GM23338 (cell line): ENCODE measurements at regions not wholly inside any gene's neighbourhood (a gene's known extent, or its start where the extent isn't known, plus 50 kb on each side); places are given as distances from the start of the nearest gene placed in this dataset.

Source experiments
- ATAC-seq: fragments of 200-7000 bp; cut with Tn5 transposase; 3 replicates; pipeline ENCODE4 v1.9.1; 2020
- DNase-seq: peaks from one replicate; pipeline ENCODE4 v3.0.0-alpha.2; 2015; ENCODE audit warnings: low spot score
- H2AFZ ChIP-seq: fragments of 200-600 bp; sonication (generic); 2 replicates; pipeline ENCODE4 v1.8.0; 2016; ENCODE audit warnings: antibody characterized with exemption, mild to moderate bottlenecking, moderate library complexity
- H3F3A ChIP-seq: fragments of 200-600 bp; sonication (generic); replicated peaks from 2 replicates; pipeline ENCODE4 v1.8.0; 2017; ENCODE audit warnings: antibody characterized with exemption, mixed run types, low read depth
- H3K27ac ChIP-seq: fragments of 200-600 bp; sonication (generic); 2 replicates; pipeline ENCODE4 v1.6.1; 2016; ENCODE audit warnings: low read depth
- H3K27me3 ChIP-seq: fragments of 200-600 bp; sonication (generic); 2 replicates; pipeline ENCODE4 v1.8.0; 2016; ENCODE audit warnings: mild to moderate bottlenecking, mixed run types, moderate library complexity; ENCODE audit not compliant: insufficient read depth
- H3K36me3 ChIP-seq: fragments of 200-600 bp; sonication (generic); 2 replicates; pipeline ENCODE4 v1.8.0; 2016; ENCODE audit warnings: mild to moderate bottlenecking; ENCODE audit not compliant: insufficient read depth
- H3K4me1 ChIP-seq: fragments of 200-600 bp; sonication (generic); 2 replicates; pipeline ENCODE4 v1.8.0; 2016; ENCODE audit warnings: mild to moderate bottlenecking, moderate library complexity; ENCODE audit not compliant: insufficient read depth
- H3K4me2 ChIP-seq: fragments of 200-600 bp; sonication (generic); 2 replicates; pipeline ENCODE4 v1.7.1; 2017; ENCODE audit warnings: mixed run types
- H3K4me3 ChIP-seq: fragments of 200-600 bp; sonication (generic); 2 replicates; pipeline ENCODE4 v1.6.1; 2016; ENCODE audit warnings: mixed run types
- H3K79me2 ChIP-seq: fragments of 200-600 bp; sonication (generic); replicated peaks from 2 replicates; pipeline ENCODE4 v1.8.0; 2017; ENCODE audit warnings: mild to moderate bottlenecking; ENCODE audit not compliant: insufficient read depth
- H3K9me2 ChIP-seq: fragments of 200-600 bp; sonication (generic); 2 replicates; pipeline ENCODE4 v1.8.0; 2017; ENCODE audit not compliant: insufficient read depth
- H4K20me1 ChIP-seq: fragments of 200-600 bp; sonication (generic); replicated peaks from 2 replicates; pipeline ENCODE4 v1.8.0; 2017; ENCODE audit warnings: mild to moderate bottlenecking; ENCODE audit not compliant: insufficient read depth
- H3K27ac Mint-ChIP-seq: 2 replicates; pipeline ENCODE4 v1.8.0; 2020; ENCODE audit warnings: inconsistent platforms, mild to moderate bottlenecking, moderate library complexity, mixed read lengths
- H3K27me3 Mint-ChIP-seq: 3 replicates; pipeline ENCODE4 v1.8.0; 2022; ENCODE audit warnings: low read depth, mild to moderate bottlenecking, moderate library complexity, mixed read lengths, inconsistent platforms; ENCODE audit not compliant: insufficient read depth, poor library complexity
- H3K36me3 Mint-ChIP-seq: 3 replicates; pipeline ENCODE4 v1.8.0; 2021; ENCODE audit warnings: low read depth, mild to moderate bottlenecking, inconsistent platforms, moderate library complexity, mixed read lengths
- H3K4me1 Mint-ChIP-seq: 3 replicates; pipeline ENCODE4 v1.8.0; 2020; ENCODE audit warnings: mild to moderate bottlenecking, inconsistent platforms, mixed read lengths
- H3K4me3 Mint-ChIP-seq: 3 replicates; pipeline ENCODE4 v1.8.0; 2021; ENCODE audit warnings: moderate library complexity, mild to moderate bottlenecking, inconsistent platforms, mixed read lengths
- H3K9me3 Mint-ChIP-seq: 3 replicates; pipeline ENCODE4 v1.8.0; 2020; ENCODE audit warnings: moderate library complexity, mild to moderate bottlenecking, inconsistent platforms, mixed read lengths
- CREB1 ChIP-seq: fragments of 250-450 bp; sonication (Bioruptor Pico); IDR thresholded peaks from 2 replicates; pipeline ENCODE4 v1.5.0; 2020; ENCODE audit warnings: low read depth, mild to moderate bottlenecking, moderate library complexity
- CTCF ChIP-seq, 2 experiments: fragments of 200-600 bp in 1 of 2; sonication (generic) in 1 of 2; conservative IDR thresholded peaks; 2 replicates each; pipeline versions ENCODE4 v1.5.1 to v1.6.1; 2016 to 2017; ENCODE audit warnings: antibody characterized with exemption in 2 of 2, low read depth in 2 of 2, mild to moderate bottlenecking in 2 of 2, moderate library complexity in 1 of 2
- ETS1 ChIP-seq: IDR thresholded peaks from 2 replicates; pipeline ENCODE4 v1.6.1; 2016; ENCODE audit warnings: antibody characterized with exemption
- NANOG ChIP-seq: IDR thresholded peaks from 2 replicates; pipeline ENCODE4 v1.6.1; 2016; ENCODE audit warnings: antibody characterized with exemption, borderline replicate concordance
- POLR2AphosphoS5 ChIP-seq: IDR thresholded peaks from 2 replicates; pipeline ENCODE4 v1.6.1; 2016; ENCODE audit warnings: antibody characterized with exemption, low read depth
- REST ChIP-seq: IDR thresholded peaks from one replicate; pipeline ENCODE4 v1.6.1; 2018; ENCODE audit warnings: antibody characterized with exemption; ENCODE audit not compliant: unreplicated experiment
- STAT1 ChIP-seq: IDR thresholded peaks from one replicate; pipeline ENCODE4 v1.6.1; 2016; ENCODE audit warnings: antibody characterized with exemption; ENCODE audit not compliant: unreplicated experiment
- ZNF114 ChIP-seq: fragments of 250-450 bp; sonication (Bioruptor Pico); IDR thresholded peaks from 2 replicates; pipeline ENCODE4 v1.5.0; 2020; ENCODE audit warnings: mild to moderate bottlenecking, moderate library complexity
- ZNF331 ChIP-seq: fragments of 250-450 bp; sonication (Bioruptor Pico); IDR thresholded peaks from 2 replicates; pipeline ENCODE4 v1.5.0; 2020; ENCODE audit warnings: low read depth, mild to moderate bottlenecking, moderate library complexity

GRCh38 chr5:20556115-20556763 is 568.2 kb upstream of the CDH18 start (continued):
- no peak for TF ChIP-seq ZNF114
- TF ChIP-seq STAT1: no peak
- TF ChIP-seq ZNF331 (CRISPR knock-in tag): no peak
- TF ChIP-seq CTCF (conservative IDR thresholded peaks at IDR 0.05; ENCODE audit: low read depth in 2 of 2): no peak
- TF ChIP-seq NANOG: no peak
- no peak for TF ChIP-seq POLR2AphosphoS5

GRCh38 chr5:20555034-20555433 is 567.0 kb upstream of the CDH18 start:
- Histone ChIP-seq H3K4me3 (no peak overlapping the region), H3K36me3 (no peaks in the 10 kb centered on the region), H3K4me1 (no peaks in the 10 kb centered on the region), H3K79me2 (no peaks in the 10 kb centered on the region), H2AFZ (no peak overlapping the region), H3K27me3 (no peaks in the 10 kb centered on the region), H3F3A (no peaks in the 10 kb centered on the region), H3K4me2 (no peak overlapping the region), H3K27ac (no peak overlapping the region), H4K20me1 (no peaks in the 10 kb centered on the region), H3K9me2 (no peaks in the 10 kb centered on the region)
- TF ChIP-seq NANOG (no peak), CTCF (conservative IDR thresholded peaks at IDR 0.05; ENCODE audit: low read depth in 2 of 2) (peak in 1 of 2 experiments; percentile 33; a peak in 2 of 4 replicates), CREB1 (no peak), ETS1 (no peak)
- Mint-ChIP-seq H3K4me3 (no peak overlapping the region), H3K4me1 (peaks cover 10% of the 10 kb centered on the region; the same call in 2 of the 3 replicates), H3K9me3 (no peaks in the 10 kb centered on the region), H3K27ac (no peak overlapping the region; the same call in 1 of the 2 replicates), H3K27me3 (no peaks in the 10 kb centered on the region), H3K36me3 (no peaks in the 10 kb centered on the region)
- ATAC-seq (no peak), DNase-seq (peak; percentile 11)

- Mint-ChIP-seq H3K4me3 (no peak overlapping the region), H3K27me3 (no peaks in the 10 kb centered on the region), H3K36me3 (no peaks in the 10 kb centered on the region), H3K9me3 (no peaks in the 10 kb centered on the region), H3K4me1 (peaks cover 10% of the 10 kb centered on the region; the same call in 2 of the 3 replicates), H3K27ac (no peak overlapping the region)
- Histone ChIP-seq H3K9me2 (no peaks in the 10 kb centered on the region), H3K27me3 (no peaks in the 10 kb centered on the region), H4K20me1 (no peaks in the 10 kb centered on the region), H3K4me2 (no peak overlapping the region), H3K4me3 (no peak overlapping the region), H3K4me1 (no peaks in the 10 kb centered on the region), H3K36me3 (no peaks in the 10 kb centered on the region), H2AFZ (no peak overlapping the region), H3F3A (no peaks in the 10 kb centered on the region), H3K79me2 (no peaks in the 10 kb centered on the region), H3K27ac (no peak overlapping the region)
- ATAC-seq (no peak), DNase-seq (no peak)
- TF ChIP-seq ZNF114 (no peak), REST (no peak), CREB1 (no peak), NANOG (no peak), ZNF331 (CRISPR knock-in tag) (no peak)
These were observed 566.0 kb upstream of the CDH18 start for GRCh38 chr5:20554001-20554400.
